Stimulated activated CD8-positive, alpha-beta memory T cell treated with anti-CD3 and anti-CD28 coated beads, Interleukin-7, amount 100 ng/mL, for 4 hours (primary cell): ENCODE measurements at regions not wholly inside any gene's neighbourhood (a gene's known extent, or its start where the extent isn't known, plus 50 kb on each side); places are given as distances from the start of the nearest gene placed in this dataset.
"Not testable (repeated sequence)": the region's sequence is repeated elsewhere in the genome, so short reads cannot be mapped to it uniquely, and the experiment has no call there.

Source experiments
- DNase-seq, 2 donors: peaks; one replicate each; pipeline ENCODE4 v3.0.0-alpha.2; 2020; ENCODE audit warnings: low read depth in 2 of 2

DNA sequence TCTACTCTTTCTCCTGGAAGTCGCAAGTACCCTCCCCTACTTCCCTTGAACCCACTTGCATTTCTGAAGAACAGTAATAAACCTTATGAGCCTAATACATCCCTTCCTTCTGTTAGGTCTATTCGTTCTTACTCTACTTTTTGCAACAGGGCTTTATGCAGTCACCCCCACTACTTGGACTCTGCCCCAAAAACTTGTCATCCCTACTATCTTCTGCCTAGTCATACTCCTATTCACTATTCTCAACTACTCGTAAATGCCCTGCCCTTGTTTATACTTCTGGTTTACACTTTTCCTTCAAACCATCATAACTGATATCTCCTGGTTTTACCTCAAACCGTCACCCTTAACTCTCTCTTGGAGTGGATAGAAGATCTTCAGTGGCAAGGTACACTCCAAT lies 55.2 kb upstream of the SLIT2 start:
- no peak for DNase-seq

DNA sequence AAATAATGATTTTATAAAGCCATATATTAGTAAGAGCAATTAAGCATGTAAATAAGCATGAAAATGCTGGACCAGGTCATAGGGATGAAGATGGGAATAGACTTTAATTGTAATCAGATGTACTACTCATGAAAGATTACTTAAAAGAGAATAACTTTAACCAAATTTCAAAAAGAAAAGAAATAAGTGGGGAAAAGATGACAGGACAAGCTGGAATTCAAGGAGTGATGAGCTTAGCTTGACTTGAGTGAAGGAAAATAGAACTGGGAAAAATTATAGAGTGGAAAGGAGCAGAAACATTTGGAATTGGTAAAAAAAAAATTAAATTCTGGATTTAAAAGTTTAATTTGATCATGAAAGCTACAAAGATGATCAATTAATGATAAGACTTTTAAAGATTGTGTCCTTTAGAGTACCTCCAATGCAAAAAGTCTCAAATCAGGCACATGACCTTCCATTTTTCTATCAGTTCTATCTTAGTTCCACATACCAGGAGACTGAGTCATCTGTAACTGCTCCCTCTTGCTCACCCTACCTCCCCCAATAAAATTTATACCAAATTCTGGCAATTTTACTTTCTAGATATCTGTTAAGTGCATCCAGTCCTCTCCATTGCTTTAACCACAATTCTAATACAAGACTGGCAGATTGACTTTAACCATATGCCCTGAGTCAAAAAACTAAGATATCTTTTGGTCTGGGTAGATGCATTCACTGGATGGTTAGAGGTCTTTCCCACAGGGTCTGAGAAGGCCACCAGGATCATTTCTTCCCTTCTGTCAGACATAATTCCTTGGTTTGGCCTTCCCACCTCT lies 56.4 kb upstream of the SLIT2 start:
- DNase-seq, result no peak

- no peak for DNase-seq
Measured at GRCh38 chr4:20194123-20195013, 57.3 kb upstream of the SLIT2 start.

- no peak for DNase-seq
Measured at GRCh38 chr4:20193141-20193936, 58.4 kb upstream of the SLIT2 start.

- DNase-seq, result no peak
Measured at GRCh38 chr4:20192736-20193135, 59.0 kb upstream of the SLIT2 start.

DNA sequence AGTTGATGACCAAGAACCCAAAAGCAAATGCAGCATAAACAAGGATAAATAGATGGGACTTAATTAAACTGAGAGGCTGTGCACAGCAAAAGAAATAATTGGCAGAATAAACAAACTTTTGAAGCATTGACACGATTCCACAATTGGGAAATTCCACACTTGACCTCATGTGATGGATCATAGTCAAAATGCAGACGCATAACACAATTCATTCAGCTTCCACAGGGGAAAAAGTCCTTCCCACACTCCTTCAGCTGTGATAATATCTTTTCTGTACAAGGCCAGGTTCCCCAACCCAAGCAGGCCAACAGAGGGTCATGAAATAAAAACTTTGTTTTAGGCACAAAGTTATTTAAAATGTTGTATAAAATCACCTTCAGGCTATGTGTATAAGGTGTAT lies 66.6 kb upstream of the SLIT2 start:
- DNase-seq, result no peak

GRCh38 chr4:20183131-20183530 lies 68.6 kb upstream of the SLIT2 start:
- not testable (repeated sequence) for DNase-seq

- DNase-seq, result no peak
Measured at GRCh38 chr4:20181926-20182325, 69.8 kb upstream of the SLIT2 start.

DNA sequence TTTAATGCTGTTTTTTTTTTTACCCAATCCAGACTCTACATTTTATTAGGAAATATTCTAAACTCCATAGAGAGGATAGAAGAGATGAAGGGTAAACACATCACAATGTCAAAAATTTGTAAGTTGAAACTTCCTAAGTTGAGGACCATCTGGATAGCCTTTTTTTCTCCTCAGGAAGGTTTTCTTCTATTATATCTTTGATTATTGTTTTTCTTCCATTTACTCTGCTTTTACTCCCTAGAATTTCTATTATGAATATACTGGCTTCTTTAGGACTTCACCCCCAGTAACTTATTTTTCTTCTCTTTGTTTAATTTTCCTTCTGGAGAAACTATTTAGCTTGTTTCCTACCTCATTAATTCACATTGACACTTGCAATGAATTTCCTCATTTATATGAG lies 71.2 kb upstream of the SLIT2 start:
- no peak for DNase-seq

GRCh38 chr4:20178902-20179576 lies 72.7 kb upstream of the SLIT2 start:
- no peak for DNase-seq

- DNase-seq, result no peak
Measured at GRCh38 chr4:20176881-20177280, 74.8 kb upstream of the SLIT2 start.

- DNase-seq, result no peak
Measured at GRCh38 chr4:20172070-20172760, 79.5 kb upstream of the SLIT2 start.

DNA sequence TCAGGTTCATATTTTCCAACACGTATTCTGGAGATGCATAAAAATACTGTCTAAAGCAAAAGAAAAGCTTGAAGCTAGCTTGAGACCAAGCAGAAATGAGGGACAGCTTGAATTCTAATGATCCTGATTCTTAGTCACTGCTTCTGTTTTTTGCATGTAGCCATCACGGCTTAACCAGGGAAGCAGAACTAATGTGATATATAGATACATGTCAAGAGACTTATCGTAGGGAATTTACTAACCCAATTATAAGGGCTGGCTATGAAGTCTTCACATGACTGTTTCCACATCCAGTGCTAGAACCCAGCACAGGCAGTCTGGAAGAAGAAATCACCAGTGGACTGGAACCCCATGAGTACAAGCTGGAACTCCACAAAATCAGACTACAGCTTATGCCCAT lies 85.2 kb upstream of the SLIT2 start:
- no peak for DNase-seq

DNA sequence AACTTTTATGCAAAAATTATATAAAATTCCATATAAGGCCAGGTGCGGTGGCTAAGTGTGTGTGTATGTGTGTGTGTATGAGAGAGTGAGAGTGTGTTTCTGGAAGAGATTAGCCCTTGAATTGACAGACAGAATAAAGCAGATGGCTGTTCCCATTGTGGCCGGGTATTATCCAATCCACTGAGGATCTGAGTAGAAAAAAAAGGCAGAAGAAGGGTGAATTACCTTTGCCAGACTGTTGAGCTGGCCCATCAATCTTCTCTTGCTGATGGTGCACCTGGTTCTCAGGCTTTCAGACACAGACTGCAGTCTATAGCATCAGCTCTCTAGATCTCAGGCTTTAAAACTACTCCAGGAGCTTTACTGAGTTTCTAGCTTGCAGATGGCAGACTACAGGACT lies 92.2 kb upstream of the SLIT2 start:
- DNase-seq, result no peak

DNA sequence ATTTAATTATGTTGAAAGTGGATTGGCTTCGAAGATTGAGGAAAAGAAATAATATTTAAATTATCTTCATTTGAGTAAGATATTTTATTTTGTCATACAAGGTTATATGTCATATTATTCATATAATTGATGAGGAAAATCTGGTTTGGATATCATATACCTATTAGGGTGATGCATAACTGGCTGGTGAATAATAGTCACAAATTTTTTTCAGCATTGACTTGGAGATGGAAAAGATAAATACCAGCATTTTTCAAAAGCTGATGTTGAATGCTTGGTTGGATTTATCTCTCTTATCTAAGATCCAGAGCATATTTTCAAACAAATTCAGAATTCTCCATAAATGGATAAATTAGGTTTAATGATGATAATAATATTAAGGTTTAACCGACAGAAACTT lies 93.5 kb upstream of the SLIT2 start:
- no peak for DNase-seq

DNA sequence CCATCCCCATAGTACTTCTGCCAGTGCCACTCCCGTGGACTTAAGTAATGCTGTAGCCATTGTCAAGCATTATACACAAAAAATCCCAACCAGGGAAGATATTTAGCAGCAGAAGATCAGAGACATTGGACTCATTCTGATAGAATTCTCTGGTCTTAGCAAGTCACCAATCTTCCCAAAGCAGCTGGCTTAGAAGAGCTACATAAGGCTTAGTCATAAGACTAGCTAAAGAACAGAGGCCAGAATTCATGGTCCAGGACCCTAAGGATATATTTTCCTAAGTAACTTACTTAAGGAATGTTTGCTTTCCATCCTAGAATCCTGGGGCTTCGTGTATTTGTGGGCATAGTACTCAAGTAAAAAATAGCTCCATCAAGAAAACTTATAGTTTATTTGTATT lies 100.3 kb upstream of the SLIT2 start:
- DNase-seq, result no peak

DNA sequence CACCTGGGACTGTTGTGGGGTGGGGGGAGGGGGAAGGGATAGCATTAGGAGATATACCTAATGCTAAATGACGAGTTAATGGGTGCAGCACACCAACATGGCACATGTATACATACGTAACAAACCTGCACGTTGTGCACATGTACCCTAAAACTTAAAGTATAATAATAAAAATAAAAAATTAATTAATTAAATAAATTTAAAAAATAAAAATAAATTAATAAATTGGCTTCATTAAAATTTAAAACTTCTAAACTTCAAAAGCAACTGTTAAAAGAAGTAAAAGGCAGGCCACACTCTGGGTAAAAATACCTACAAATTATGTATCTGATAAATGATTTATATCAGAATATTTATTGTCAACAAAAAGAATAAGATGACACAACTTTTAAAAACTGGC lies 102.6 kb upstream of the SLIT2 start:
- DNase-seq, result not testable (repeated sequence)

- no peak for DNase-seq
Measured at GRCh38 chr4:20137176-20137575, 114.5 kb upstream of the SLIT2 start.

- DNase-seq, result no peak
Measured at GRCh38 chr4:20127626-20128025, 124.1 kb upstream of the SLIT2 start.

GRCh38 chr4:20126906-20127305 lies 124.8 kb upstream of the SLIT2 start:
- no peak for DNase-seq
